ENCODE measurements at regions not wholly inside any gene's neighbourhood (a gene's known extent, or its start where the extent isn't known, plus 50 kb on each side); places are given as distances from the start of the nearest gene placed in this dataset.
"Not testable (repeated sequence)": the region's sequence is repeated elsewhere in the genome, so short reads cannot be mapped to it uniquely, and the experiment has no call there.

DNA sequence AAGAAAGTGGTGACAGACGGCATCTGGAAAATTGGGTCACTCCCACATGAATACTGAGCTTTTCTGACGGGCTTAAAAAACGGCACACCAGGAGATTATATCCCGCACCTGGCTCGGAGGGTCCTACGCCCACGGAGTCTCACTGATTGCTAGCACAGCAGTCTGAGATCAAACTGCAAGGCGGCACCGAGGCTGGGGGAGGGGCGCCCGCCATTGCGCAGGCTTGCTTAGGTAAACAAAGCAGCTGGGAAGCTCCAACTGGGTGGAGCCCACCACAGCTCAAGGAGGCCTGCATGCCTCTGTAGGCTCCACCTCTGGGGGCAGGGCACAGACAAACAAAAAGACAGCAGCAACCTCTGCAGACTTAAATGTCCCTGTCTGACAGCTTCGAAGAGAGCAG, 966.2 kb upstream of the USP15 start:
- TF ChIP-seq, protein P1, sequence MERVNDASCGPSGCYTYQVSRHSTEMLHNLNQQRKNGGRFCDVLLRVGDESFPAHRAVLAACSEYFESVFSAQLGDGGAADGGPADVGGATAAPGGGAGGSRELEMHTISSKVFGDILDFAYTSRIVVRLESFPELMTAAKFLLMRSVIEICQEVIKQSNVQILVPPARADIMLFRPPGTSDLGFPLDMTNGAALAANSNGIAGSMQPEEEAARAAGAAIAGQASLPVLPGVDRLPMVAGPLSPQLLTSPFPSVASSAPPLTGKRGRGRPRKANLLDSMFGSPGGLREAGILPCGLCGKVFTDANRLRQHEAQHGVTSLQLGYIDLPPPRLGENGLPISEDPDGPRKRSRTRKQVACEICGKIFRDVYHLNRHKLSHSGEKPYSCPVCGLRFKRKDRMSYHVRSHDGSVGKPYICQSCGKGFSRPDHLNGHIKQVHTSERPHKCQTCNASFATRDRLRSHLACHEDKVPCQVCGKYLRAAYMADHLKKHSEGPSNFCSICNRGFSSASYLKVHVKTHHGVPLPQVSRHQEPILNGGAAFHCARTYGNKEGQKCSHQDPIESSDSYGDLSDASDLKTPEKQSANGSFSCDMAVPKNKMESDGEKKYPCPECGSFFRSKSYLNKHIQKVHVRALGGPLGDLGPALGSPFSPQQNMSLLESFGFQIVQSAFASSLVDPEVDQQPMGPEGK (CRISPR knock-in tag; IDR thresholded peaks at IDR 0.05; ENCODE audit: borderline replicate concordance) = not testable (repeated sequence)
- TF ChIP-seq FOXM1 (IDR thresholded peaks at IDR 0.05; ENCODE audit: low read depth); FOXM1 (CRISPR knock-in tag; IDR thresholded peaks at IDR 0.05; ENCODE audit: low read depth): not testable (repeated sequence)

All from K562 (cell line).